Cardiac fibroblast (primary cell): ENCODE measurements at regions not wholly inside any gene's neighbourhood (a gene's known extent, or its start where the extent isn't known, plus 50 kb on each side); places are given as distances from the start of the nearest gene placed in this dataset.

Experiments used
- DNase-seq, 2 donors: peaks; one replicate each; pipeline versions ENCODE4 v3.0.0 to v3.0.0-alpha.2; 2010; ENCODE audit warnings: low read depth in 2 of 2
- H3K4me3 ChIP-seq, 2 donors: replicated peaks in 1 of 2; 1 replicate in 1 of 2; 2 replicates in 1 of 2; pipeline ENCODE4 v1.5.1; 2011; ENCODE audit warnings: low read depth in 2 of 2, low read length in 2 of 2, mild to moderate bottlenecking in 2 of 2, moderate library complexity in 1 of 2
- TF ChIP-seq, protein P1 (sequence below): IDR thresholded peaks from one replicate; pipeline ENCODE4 v1.5.1; 2011; ENCODE audit warnings: low read depth, mild to moderate bottlenecking, low read length, inconsistent platforms

DNA sequence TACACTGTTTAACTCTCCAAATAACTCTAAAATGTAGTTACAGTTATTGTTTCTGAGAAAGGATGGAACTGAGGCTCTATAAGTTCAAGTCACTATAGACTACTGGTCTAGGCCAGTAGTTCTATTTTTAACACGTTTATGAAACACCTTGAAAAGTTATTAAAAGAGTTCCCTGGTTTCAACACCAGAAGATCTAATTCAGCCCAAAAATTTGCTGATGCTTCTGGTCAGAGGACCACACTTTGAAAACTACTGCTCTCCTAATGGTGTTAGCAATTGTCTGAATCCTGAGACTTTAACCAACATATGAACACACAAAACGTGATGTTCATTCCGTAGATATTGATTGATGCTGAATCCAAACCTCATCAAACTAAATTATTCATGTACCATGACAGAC is 658.6 kb upstream of the STEAP1 start:
- DNase-seq = no peak
- TF ChIP-seq, protein P1, sequence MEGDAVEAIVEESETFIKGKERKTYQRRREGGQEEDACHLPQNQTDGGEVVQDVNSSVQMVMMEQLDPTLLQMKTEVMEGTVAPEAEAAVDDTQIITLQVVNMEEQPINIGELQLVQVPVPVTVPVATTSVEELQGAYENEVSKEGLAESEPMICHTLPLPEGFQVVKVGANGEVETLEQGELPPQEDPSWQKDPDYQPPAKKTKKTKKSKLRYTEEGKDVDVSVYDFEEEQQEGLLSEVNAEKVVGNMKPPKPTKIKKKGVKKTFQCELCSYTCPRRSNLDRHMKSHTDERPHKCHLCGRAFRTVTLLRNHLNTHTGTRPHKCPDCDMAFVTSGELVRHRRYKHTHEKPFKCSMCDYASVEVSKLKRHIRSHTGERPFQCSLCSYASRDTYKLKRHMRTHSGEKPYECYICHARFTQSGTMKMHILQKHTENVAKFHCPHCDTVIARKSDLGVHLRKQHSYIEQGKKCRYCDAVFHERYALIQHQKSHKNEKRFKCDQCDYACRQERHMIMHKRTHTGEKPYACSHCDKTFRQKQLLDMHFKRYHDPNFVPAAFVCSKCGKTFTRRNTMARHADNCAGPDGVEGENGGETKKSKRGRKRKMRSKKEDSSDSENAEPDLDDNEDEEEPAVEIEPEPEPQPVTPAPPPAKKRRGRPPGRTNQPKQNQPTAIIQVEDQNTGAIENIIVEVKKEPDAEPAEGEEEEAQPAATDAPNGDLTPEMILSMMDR = no peak

DNA sequence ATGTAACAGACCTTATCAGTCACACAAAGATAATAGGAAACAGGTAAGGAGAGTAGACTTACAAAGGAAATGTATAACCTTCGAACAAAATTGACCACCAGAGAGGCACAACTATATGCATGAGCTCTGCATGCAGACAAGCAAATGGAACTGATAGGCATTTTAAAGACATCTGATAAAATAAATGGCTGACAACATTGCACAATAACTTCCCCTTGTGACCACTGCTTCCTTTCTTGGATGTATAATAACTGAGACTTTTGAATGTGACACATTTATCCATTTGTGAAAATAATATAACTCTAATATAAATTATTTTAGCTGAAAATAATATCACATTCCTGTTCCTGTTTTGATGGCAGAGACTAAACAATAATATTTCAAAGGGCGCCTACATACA is 654.2 kb upstream of the STEAP1 start:
- H3K4me3 ChIP-seq = no peak overlapping the region
- DNase-seq = no peak
- TF ChIP-seq, protein P1 = no peak

More for the DNA sequence above, 658.6 kb upstream of the STEAP1 start:
- H3K4me3 ChIP-seq = no peak overlapping the region

GRCh38 chr7:89503281-89503680 is 651.0 kb upstream of the STEAP1 start:
- no peak for DNase-seq
- no peak overlapping the region for H3K4me3 ChIP-seq
- TF ChIP-seq, protein P1 = no peak

- TF ChIP-seq, protein P1 = no peak
- H3K4me3 ChIP-seq = no peak overlapping the region
- DNase-seq = no peak
Measured at GRCh38 chr7:89507034-89507433, 647.2 kb upstream of the STEAP1 start.

DNA sequence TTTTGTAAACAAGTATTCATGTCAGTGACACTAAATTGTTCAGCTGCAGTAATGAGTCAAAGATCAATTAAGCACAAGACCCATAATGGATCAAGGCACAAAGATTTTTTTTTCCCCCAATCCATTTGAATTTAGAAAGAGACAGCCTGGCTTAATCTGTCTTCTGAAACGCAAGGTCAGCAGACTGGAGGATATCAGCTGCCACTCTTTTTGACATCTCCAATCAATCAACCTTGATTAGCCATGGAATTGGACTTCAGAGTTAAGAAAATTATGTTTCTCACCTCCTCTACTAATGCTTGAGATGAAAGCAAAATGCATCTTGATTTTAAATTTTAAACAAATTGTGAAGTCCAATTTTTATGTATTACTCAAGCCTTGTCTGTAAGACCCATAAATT is 642.4 kb upstream of the STEAP1 start:
- TF ChIP-seq, protein P1 = no peak
- H3K4me3 ChIP-seq = no peak overlapping the region
- no peak for DNase-seq

DNA sequence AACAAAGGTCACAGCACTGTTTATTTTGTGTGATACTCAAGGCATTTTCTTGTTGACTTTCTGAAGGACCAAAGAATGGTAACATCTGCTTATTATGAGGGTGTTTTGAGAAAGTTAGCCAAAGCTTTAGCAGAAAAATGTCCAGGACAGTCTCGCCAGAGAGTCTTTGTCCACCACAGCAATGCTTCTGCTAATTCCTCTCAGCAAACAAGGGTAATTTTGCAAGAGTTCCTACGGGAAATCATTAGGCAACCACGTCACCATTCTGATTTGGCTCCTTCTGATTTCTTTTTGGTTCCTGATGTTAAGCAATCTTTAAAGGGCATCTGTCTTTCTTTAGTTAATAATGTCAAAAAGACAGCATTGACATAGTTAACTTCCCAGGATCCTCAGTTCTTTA is 639.3 kb upstream of the STEAP1 start:
- TF ChIP-seq, protein P1 = no peak
- DNase-seq = no peak
- no peak overlapping the region for H3K4me3 ChIP-seq

DNA sequence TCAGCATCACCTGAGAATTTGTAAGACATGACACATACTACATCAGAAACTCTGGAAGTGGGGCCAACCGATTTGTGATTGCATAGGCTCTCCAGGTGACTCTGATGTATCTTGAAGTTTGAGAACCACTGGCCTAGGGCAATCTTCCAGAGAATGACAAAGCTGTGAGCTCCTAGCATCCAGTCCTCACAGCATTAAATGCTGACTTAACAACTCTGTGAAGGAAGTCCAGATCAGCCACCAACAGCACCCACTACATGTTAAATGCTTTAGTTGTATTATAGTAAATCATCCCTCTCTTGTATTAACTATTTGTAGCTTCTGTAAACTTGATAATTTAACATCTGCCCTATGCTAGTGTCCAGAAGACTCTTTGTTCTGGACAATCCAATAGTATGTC is 636.5 kb upstream of the STEAP1 start:
- DNase-seq = no peak
- TF ChIP-seq, protein P1 = no peak
- no peak overlapping the region for H3K4me3 ChIP-seq
